Smooth muscle cell (in vitro differentiated cells): ENCODE measurements at regions not wholly inside any gene's neighbourhood (a gene's known extent, or its start where the extent isn't known, plus 50 kb on each side); places are given as distances from the start of the nearest gene placed in this dataset.

ENCODE experiments used
- DNase-seq: peaks from one replicate; lab custom pipeline; 2025; ENCODE audit not compliant: unreplicated experiment; lab: John Stamatoyannopoulos, UW
- H2AFZ ChIP-seq: fragments of 200-600 bp; sonication (generic); 2 replicates; pipeline ENCODE4 v1.6.0; 2016; ENCODE audit warnings: antibody characterized with exemption, low read depth, mild to moderate bottlenecking
- H3F3A ChIP-seq: fragments of 200-600 bp; sonication (generic); 2 replicates; pipeline ENCODE4 v1.6.0; 2017; ENCODE audit warnings: antibody characterized with exemption, low read depth
- H3K27ac ChIP-seq: fragments of 200-600 bp; sonication (generic); 2 replicates; pipeline ENCODE4 v1.5.1; 2016; ENCODE audit warnings: low read depth, mild to moderate bottlenecking
- H3K27me3 ChIP-seq: fragments of 200-600 bp; sonication (generic); 2 replicates; pipeline ENCODE4 v1.6.1; 2016; ENCODE audit warnings: low read depth, mild to moderate bottlenecking
- H3K36me3 ChIP-seq: fragments of 200-600 bp; sonication (generic); 2 replicates; pipeline ENCODE4 v1.5.1; 2016; ENCODE audit warnings: low read depth
- H3K4me1 ChIP-seq: fragments of 200-600 bp; sonication (generic); 2 replicates; pipeline ENCODE4 v1.5.1; 2016; ENCODE audit warnings: low read depth
- H3K4me2 ChIP-seq: fragments of 200-600 bp; sonication (generic); 2 replicates; pipeline ENCODE4 v1.6.0; 2016; ENCODE audit warnings: mild to moderate bottlenecking
- H3K4me3 ChIP-seq: fragments of 200-600 bp; sonication (generic); 2 replicates; pipeline ENCODE4 v1.5.1; 2016; ENCODE audit warnings: mild to moderate bottlenecking
- H3K79me2 ChIP-seq: fragments of 200-600 bp; sonication (generic); 2 replicates; pipeline ENCODE4 v1.6.0; 2016; ENCODE audit warnings: low read depth, mild to moderate bottlenecking
- H3K9ac ChIP-seq: fragments of 200-600 bp; sonication (generic); 2 replicates; pipeline ENCODE4 v1.6.0; 2016; ENCODE audit warnings: low read depth
- H3K9me3 ChIP-seq: fragments of 200-600 bp; sonication (generic); replicated peaks from 2 replicates; pipeline ENCODE4 v1.5.1; 2016; ENCODE audit warnings: low read depth
- H4K20me1 ChIP-seq: fragments of 200-600 bp; sonication (generic); 2 replicates; pipeline ENCODE4 v1.6.0; 2016; ENCODE audit warnings: low read depth
- WGBS: methylation state at CpG from one replicate; pipeline ENCODE4 v1.1.7; 2016; ENCODE audit warnings: low lambda C conversion rate; 5-methylcytosine and 5-hydroxymethylcytosine counted together
- TF ChIP-seq, protein P1 (sequence below): fragments of 200-600 bp; sonication (generic); IDR thresholded peaks from 2 replicates; pipeline ENCODE4 v1.5.1; 2017; ENCODE audit warnings: borderline replicate concordance, mild to moderate bottlenecking, antibody characterized with exemption; ENCODE audit not compliant: insufficient read depth, poor library complexity, severe bottlenecking

DNA sequence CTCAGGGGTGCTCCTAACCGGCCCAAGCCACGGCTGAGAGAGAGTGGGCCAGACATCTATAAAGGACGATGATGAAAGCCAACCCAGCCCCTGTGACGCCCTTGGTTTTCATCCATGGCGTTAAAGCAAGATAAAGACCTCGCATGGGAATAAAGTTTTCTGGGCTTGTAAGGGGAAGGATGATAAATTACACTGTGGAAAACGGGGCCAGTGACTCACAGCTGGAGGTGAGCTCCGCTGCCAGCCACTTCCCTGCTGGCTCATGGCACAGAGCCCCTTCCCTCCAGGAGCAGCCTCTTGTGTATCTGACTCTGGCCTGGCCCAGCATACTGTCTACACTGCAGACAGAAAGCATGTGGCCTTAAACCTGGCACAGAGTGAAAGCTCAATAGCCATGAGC is 503.2 kb upstream of the B3GAT1 start:
- Histone ChIP-seq H4K20me1 (no peaks in the 10 kb centered on the region), H3K27me3 (peaks cover 9% of the 10 kb centered on the region), H3K9ac (no peak overlapping the region), H3K36me3 (no peaks in the 10 kb centered on the region), H3K4me1 (no peaks in the 10 kb centered on the region), H3K27ac (no peak overlapping the region), H3K4me3 (no peak overlapping the region), H3K79me2 (no peaks in the 10 kb centered on the region), H3F3A (no peaks in the 10 kb centered on the region), H3K9me3 (no peaks in the 10 kb centered on the region), H2AFZ (no peak overlapping the region), H3K4me2 (no peak overlapping the region)
- WGBS, result 56% methylated on average over 8 of the region's 8 CpGs
- no peak for DNase-seq
- TF ChIP-seq, protein P1, sequence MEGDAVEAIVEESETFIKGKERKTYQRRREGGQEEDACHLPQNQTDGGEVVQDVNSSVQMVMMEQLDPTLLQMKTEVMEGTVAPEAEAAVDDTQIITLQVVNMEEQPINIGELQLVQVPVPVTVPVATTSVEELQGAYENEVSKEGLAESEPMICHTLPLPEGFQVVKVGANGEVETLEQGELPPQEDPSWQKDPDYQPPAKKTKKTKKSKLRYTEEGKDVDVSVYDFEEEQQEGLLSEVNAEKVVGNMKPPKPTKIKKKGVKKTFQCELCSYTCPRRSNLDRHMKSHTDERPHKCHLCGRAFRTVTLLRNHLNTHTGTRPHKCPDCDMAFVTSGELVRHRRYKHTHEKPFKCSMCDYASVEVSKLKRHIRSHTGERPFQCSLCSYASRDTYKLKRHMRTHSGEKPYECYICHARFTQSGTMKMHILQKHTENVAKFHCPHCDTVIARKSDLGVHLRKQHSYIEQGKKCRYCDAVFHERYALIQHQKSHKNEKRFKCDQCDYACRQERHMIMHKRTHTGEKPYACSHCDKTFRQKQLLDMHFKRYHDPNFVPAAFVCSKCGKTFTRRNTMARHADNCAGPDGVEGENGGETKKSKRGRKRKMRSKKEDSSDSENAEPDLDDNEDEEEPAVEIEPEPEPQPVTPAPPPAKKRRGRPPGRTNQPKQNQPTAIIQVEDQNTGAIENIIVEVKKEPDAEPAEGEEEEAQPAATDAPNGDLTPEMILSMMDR, result no peak

DNA sequence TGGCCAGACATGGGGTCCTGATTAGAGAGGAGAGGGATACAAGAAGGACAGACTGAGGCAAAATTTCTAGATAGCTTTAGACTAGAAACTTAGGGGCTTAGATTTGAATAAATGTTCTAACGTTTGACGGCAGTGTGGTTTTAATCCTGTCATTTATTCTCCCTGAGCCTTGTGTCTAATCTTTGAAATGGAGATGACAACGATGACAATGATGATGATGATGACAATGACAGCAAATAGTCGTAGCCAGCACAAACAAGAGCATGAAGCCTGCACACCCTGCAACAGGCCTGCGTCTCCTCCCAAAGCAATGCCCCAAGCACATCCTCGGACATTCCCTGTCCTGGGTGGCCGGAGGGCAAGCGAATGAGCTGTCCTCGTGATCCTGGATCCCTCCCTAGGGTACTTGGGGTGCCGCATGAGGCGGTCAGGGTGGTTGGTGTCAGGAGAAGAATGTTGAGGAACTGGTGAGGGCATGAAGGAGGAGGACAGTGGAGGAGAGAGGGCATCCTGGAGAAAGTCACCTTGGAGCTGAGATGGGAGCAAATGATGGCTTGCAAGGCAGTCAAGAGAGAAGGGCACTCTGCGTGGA is 502.1 kb upstream of the B3GAT1 start:
- no peaks in the 10 kb centered on the region for H4K20me1 ChIP-seq
- H3K4me2 ChIP-seq, result no peak overlapping the region
- H3K36me3 ChIP-seq, result no peaks in the 10 kb centered on the region
- H3K79me2 ChIP-seq, result no peaks in the 10 kb centered on the region
- H3F3A ChIP-seq, result no peaks in the 10 kb centered on the region
- TF ChIP-seq, protein P1, result no peak
- 92% methylated on average over 12 of the region's 12 CpGs for WGBS
- H3K27ac ChIP-seq, result no peak overlapping the region
- H3K4me1 ChIP-seq, result no peaks in the 10 kb centered on the region
- H3K27me3 ChIP-seq, result peaks cover 5% of the 10 kb centered on the region
- no peak overlapping the region for H3K4me3 ChIP-seq
- H2AFZ ChIP-seq, result no peak overlapping the region
- DNase-seq, result no peak
- H3K9me3 ChIP-seq, result no peaks in the 10 kb centered on the region
- no peak overlapping the region for H3K9ac ChIP-seq

DNA sequence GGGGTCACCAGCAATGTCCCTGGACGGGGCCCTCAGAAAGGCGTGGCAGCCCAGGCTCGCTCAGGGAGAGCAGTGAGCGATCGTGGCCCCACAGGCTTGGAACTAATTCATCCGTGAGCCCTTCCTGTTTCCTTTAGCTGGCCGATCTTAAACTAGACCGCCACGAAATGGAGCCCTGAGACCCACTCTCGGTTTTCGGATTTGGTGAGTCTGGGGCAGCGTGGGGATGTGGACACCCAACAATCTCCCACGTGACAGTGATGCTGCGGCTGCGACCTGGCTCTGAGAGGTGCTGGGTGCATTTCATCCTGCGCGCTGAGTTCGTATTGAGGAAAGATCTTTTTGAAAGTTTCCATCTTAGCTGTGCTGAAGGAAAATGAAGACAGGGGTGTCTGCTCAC is 501.3 kb upstream of the B3GAT1 start:
- Histone ChIP-seq H3K27me3 (peaks cover 5% of the 10 kb centered on the region), H4K20me1 (no peaks in the 10 kb centered on the region), H3K4me3 (no peak overlapping the region), H3K9me3 (no peaks in the 10 kb centered on the region), H3K4me1 (no peaks in the 10 kb centered on the region), H3K36me3 (no peaks in the 10 kb centered on the region), H2AFZ (no peak overlapping the region), H3K4me2 (no peak overlapping the region), H3K27ac (no peak overlapping the region), H3F3A (no peaks in the 10 kb centered on the region), H3K9ac (no peak overlapping the region), H3K79me2 (no peaks in the 10 kb centered on the region)
- TF ChIP-seq, protein P1, result no peak
- DNase-seq, result no peak
- 93% methylated on average over 18 of the region's 18 CpGs for WGBS

DNA sequence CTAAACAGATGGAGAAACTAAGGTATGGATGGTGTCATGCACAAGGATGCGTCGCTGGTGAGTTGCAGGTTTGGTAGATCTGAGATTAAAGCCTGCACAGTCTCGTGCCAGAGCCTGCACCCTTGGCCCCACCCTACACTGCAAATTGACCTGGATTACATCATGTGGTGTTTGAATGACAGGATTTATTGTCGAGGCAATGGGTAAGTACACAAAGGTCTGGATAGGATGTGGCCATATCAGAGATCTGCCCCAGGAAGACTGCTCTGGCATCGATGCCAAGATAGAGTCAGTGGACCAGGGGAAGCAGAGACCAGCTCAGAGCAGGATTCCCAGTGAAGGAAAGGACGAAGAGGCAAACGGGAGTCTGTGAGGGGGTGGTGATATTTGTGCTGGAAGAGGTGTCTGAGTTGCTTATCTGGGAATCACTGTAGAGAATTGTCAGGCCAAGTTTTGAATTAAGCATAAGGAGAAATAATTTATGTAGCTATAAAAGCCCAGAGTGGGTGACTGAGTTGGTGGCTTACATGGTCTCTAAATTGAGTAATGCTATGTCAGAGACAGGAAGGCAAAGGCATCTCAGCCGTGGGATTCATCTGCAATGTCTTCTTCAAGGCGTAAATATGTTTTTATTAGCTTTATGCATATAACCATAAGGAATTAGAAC is 499.6 kb upstream of the B3GAT1 start:
- no peaks in the 10 kb centered on the region for H3F3A ChIP-seq
- H3K4me3 ChIP-seq, result no peak overlapping the region
- no peak overlapping the region for H2AFZ ChIP-seq
- no peak overlapping the region for H3K9ac ChIP-seq
- 84% methylated on average over 9 of the region's 9 CpGs for WGBS
- no peak for DNase-seq
- no peak overlapping the region for H3K4me2 ChIP-seq
- H3K4me1 ChIP-seq, result no peaks in the 10 kb centered on the region
- no peak overlapping the region for H3K27ac ChIP-seq
- no peaks in the 10 kb centered on the region for H3K79me2 ChIP-seq
- H4K20me1 ChIP-seq, result no peaks in the 10 kb centered on the region
- no peaks in the 10 kb centered on the region for H3K9me3 ChIP-seq
- H3K36me3 ChIP-seq, result no peaks in the 10 kb centered on the region
- TF ChIP-seq, protein P1, result no peak
- H3K27me3 ChIP-seq, result peaks cover 5% of the 10 kb centered on the region
